ENCODE measurements at regions not wholly inside any gene's neighbourhood (a gene's known extent, or its start where the extent isn't known, plus 50 kb on each side); places are given as distances from the start of the nearest gene placed in this dataset.

GRCh38 chr5:114053372-114053771 is 308.5 kb upstream of the KCNN2 start:
- DNase-seq (ENCODE audit: low read depth): no peak
- TF ChIP-seq CTCF (conservative IDR thresholded peaks at IDR 0.05; ENCODE audit: control insufficient read depth, insufficient read depth, low read depth, low read length): no peak
- H3K4me3 ChIP-seq (ENCODE audit: control insufficient read depth, low read depth, low read length): no peak overlapping the region

- no peak for DNase-seq (ENCODE audit: low read depth)
- no peak for TF ChIP-seq CTCF (conservative IDR thresholded peaks at IDR 0.05; ENCODE audit: control insufficient read depth, insufficient read depth, low read depth, low read length)
These were observed 307.3 kb upstream of the KCNN2 start for GRCh38 chr5:114054594-114054993.

GRCh38 chr5:114055318-114056184 is 306.3 kb upstream of the KCNN2 start:
- TF ChIP-seq CTCF (conservative IDR thresholded peaks at IDR 0.05; ENCODE audit: control insufficient read depth, insufficient read depth, low read depth, low read length): no peak
- H3K4me3 ChIP-seq (ENCODE audit: control insufficient read depth, low read depth, low read length): no peak overlapping the region
- DNase-seq (ENCODE audit: low read depth): peak; percentile 5

More at GRCh38 chr5:114054594-114054993, 307.3 kb upstream of the KCNN2 start:
- H3K4me3 ChIP-seq (ENCODE audit: control insufficient read depth, low read depth, low read length): no peak overlapping the region

- no peak for DNase-seq (ENCODE audit: low read depth)
- no peak overlapping the region for H3K4me3 ChIP-seq (ENCODE audit: control insufficient read depth, low read depth, low read length)
- no peak for TF ChIP-seq CTCF (conservative IDR thresholded peaks at IDR 0.05; ENCODE audit: control insufficient read depth, insufficient read depth, low read depth, low read length)
These were observed 305.7 kb upstream of the KCNN2 start for GRCh38 chr5:114056185-114056538.

- no peak for TF ChIP-seq CTCF (conservative IDR thresholded peaks at IDR 0.05; ENCODE audit: control insufficient read depth, insufficient read depth, low read depth, low read length)
- H3K4me3 ChIP-seq (ENCODE audit: control insufficient read depth, low read depth, low read length): no peak overlapping the region
- no peak for DNase-seq (ENCODE audit: low read depth)
These were observed 301.0 kb upstream of the KCNN2 start for GRCh38 chr5:114060866-114061265.

- no peak for DNase-seq (ENCODE audit: low read depth)
- no peak overlapping the region for H3K4me3 ChIP-seq (ENCODE audit: control insufficient read depth, low read depth, low read length)
- TF ChIP-seq CTCF (conservative IDR thresholded peaks at IDR 0.05; ENCODE audit: control insufficient read depth, insufficient read depth, low read depth, low read length): no peak
These were observed 298.7 kb upstream of the KCNN2 start for GRCh38 chr5:114062932-114063867.
